ENCODE measurements at regions not wholly inside any gene's neighbourhood (a gene's known extent, or its start where the extent isn't known, plus 50 kb on each side); places are given as distances from the start of the nearest gene placed in this dataset.

DNA sequence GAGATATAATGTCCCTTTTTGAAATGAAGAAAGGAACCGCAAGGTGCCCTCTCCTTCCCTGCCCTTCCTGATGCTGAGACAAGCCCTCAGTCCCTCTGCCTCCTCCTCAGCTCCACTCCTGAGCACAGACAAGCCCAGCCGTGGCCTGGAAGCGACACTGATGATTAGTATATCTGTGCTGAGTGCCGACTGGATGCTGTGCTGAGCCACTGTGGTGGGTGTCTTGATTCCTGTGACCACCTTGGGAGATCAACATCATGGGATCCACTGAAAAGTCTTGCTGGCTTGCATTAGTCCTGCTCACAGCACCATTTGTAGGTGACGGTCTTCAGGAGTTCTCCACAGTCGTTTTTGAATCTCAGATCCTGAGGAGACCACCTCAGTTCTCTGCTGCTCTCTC is 59.5 kb upstream of the HGFAC start:
- no peak for DNase-seq (ENCODE audit: low read depth)

GRCh38 chr4:3384391-3384770 is 57.4 kb upstream of the HGFAC start:
- no peak for DNase-seq (ENCODE audit: low read depth)

GRCh38 chr4:3384771-3385710 is 56.7 kb upstream of the HGFAC start:
- DNase-seq (ENCODE audit: low read depth): no peak

- DNase-seq (ENCODE audit: low read depth): no peak
These were observed 55.9 kb upstream of the HGFAC start for GRCh38 chr4:3385711-3386420.

DNA sequence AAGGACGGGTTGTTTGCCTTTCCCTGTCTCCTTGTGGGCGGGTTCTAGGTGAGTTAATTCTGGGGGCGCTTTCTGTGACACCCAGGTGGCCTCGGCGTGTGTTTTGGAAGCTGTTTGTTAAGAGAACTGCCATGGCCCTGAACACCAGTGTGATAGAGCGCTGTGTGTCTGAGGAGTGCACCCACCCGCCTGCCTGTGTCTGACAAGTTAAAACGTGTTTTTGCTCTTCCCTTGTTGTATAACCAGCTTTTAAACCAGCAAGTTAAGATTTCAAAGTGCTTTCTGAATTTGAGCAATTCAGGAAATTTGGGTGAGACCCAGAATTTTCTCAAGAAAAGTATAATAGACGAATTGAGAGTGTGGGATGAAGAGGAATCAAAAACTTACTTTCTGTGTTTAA is 55.2 kb upstream of the HGFAC start:
- DNase-seq (ENCODE audit: low read depth): no peak

DNA sequence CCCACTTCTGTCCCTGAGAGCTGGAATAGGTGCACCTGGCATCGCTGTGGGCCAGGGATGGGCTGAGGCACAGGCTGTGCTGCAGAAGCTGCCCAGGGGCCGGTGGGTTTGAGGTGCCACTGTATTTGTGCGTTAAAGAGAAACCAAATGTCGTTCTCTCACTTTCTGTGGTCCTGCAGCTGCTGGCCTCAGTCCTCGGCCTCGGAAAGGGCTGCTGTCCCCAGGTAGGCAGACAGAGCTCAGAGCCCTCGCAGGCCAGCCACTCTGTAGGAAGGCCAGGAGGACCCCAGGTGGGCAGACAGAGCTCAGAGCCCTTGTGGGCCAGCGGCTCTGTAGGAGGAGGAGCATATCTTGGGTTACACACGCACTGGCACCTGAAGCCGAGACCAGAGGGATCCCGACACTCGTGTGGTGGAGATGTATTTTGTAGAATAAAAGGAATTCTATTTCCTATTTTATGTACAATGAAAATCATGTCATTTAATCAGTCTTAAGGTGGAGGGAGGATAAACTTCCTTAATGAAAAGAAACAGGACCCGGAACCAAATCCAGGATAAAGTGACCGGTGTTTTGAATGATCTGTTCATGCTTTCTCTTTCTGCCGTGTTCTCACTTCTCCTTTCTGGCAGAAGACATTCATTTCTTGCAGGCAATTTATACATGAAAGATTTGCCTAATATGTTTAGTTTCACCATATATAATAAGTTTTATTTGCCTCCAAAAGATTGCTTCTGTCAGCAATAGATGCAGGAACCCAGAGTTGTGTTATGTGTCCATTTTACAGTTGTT is 54.4 kb upstream of the HGFAC start:
- DNase-seq (ENCODE audit: low read depth): no peak

GRCh38 chr4:3387943-3388361 is 53.8 kb upstream of the HGFAC start:
- peak; percentile 57 for DNase-seq (ENCODE audit: low read depth)

DNA sequence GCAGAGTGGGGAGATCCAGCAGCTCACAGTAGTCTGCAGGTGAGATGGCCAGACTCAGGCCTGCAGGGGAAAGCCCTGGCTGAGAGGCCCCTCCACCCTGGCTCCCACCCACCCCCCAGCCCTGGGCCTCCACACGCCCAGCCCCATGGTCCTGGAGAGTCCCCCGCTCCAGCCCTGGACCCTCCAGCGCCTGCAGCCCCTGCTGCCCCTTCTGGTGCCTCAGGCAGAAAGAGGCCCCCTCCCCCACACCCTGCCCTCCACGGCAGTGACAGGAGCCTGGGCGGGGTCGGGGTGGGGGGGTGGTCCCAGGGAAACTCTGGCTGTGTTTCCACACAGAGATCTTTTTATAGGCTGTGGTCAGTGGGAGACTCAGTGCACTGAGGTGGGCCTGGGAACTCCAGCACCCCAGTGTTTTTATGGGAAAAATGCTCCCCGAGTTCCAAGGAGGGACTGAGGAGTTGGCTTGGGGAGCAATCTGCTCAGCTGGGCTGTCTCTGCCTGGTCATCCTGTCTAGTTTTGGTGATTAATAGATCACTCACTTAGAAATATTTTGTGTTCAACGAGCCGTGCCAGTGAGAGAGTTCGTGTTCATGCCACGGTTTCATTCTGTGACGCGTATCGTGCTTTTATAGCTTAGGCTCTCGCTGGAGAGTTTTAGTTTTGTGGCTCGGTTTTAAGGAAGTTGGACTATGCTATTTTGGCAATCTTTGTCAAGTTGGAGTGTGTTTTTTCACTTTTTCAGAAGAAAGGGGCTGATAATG is 53.1 kb upstream of the HGFAC start:
- DNase-seq (ENCODE audit: low read depth): peak; percentile 71

DNA sequence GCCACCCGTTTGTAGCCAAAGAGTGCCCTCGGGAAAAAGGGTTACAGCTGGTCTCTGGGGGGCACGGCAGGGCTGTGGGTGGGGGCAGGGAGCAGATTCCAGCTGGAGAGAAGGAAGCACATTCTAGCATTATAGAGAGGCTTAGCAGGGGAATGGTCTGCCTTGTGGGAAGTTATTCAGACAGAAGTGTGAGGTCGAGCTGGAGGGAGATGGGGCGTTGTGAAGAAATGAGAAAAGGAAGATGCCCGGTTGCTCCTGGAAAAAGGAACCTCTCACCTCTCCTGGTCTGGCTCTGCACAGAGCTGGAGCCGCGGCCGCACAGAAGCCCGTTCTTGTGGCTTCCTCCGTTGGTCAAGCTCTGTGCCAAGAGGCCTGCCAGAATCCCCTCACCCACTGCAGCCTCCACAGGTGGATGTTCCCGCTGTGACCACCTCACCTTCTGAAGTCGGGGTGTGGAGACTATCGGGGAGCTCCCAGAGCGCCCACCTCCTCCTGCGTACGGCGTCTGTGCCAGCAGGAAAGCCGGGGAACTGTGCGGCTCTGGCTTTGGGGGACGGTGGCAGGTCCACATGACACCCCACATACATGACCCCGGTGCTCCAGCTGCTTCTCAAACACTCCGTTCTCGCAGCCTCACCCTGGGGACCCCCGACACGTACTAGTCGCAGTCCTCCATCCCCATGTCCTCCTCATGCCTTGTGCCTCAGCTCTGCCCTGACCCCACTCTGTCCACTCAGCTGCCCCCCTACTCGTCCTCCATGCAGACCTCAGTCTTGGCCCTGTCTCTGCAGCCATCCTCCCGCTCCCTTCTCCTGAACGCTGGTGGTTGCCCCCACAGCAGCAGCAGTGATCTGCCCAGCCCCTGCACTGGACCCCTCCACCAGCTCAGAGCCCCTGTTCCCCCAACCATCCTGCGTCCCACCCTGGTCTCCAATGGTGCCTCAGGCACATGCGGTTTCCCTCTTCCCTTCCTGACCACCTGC is 52.2 kb upstream of the HGFAC start:
- no peak for DNase-seq (ENCODE audit: low read depth)

DNA sequence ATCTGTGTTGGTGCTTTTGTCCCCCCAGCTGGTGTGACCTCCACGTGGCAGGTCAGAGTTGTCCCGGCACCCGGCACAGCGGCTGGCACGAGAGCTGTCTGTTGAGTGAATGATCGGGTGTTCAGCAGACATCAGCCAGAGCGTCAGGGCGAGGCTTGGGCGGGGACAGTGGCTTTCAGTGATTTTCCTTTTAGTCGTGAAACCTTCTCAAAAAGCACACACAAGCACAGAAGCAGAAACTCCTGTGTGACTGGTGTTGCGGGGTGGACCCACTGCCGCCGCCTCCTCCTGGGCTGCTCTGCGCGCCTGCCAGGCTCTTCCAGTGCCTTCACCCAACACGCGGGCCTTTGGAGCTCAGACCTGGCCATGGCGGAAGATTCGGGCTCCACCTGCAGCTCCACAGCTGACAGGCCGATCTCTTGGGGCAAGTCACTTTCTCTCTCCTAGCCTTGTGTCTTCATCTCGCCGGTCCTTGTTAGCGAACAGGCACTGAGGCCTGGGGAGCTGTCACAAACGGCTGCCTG is 51.4 kb upstream of the HGFAC start:
- DNase-seq (ENCODE audit: low read depth): no peak

DNA sequence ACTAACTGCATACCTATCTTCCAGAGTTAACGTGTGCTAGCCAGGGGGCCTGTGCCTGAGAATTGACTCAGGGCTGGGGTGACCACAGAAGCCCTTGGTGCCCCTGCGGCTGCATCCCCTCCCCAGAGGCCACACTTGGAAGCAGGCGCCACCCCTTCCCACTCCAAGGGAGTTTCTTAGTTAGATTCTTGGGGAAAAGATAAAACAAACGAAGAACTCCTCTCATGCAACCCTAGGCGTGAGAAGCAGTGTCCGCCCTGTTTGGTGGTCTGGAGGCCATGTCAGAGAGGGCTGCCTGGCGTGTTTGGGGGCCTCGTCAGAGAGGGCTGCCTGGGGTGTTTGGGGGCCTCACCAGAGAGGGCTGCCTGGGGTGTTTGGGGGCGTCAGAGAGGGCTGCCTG is 50.3 kb upstream of the HGFAC start:
- peak; percentile 27 for DNase-seq (ENCODE audit: low read depth)
